Muscle layer of duodenum (tissue), 2 donors: ENCODE measurements at regions not wholly inside any gene's neighbourhood (a gene's known extent, or its start where the extent isn't known, plus 50 kb on each side); places are given as distances from the start of the nearest gene placed in this dataset.
"Not testable (repeated sequence)": the region's sequence is repeated elsewhere in the genome, so short reads cannot be mapped to it uniquely, and the experiment has no call there.

Experiments used
- H3K27ac ChIP-seq: one replicate; pipeline ENCODE4 v1.7.0; 2013; ENCODE audit warnings: mild to moderate bottlenecking, low read length
- H3K27me3 ChIP-seq: one replicate; pipeline ENCODE4 v1.7.0; 2013; ENCODE audit warnings: low read depth, mild to moderate bottlenecking, control low read depth, low read length
- H3K36me3 ChIP-seq, 2 donors: one replicate each; pipeline ENCODE4 v1.7.0; 2013; ENCODE audit warnings: low read length in 2 of 2, control low read depth in 1 of 2, mild to moderate bottlenecking in 1 of 2; ENCODE audit not compliant: insufficient read depth in 2 of 2, control insufficient read depth in 1 of 2
- H3K4me1 ChIP-seq, 2 donors: one replicate each; pipeline ENCODE4 v1.7.0; 2013; ENCODE audit warnings: low read length in 2 of 2, mild to moderate bottlenecking in 2 of 2, control low read depth in 1 of 2, moderate library complexity in 1 of 2; ENCODE audit not compliant: insufficient read depth in 2 of 2, control insufficient read depth in 1 of 2
- H3K4me3 ChIP-seq, 2 donors: one replicate each; pipeline ENCODE4 v1.7.0; 2013; ENCODE audit warnings: low read length in 2 of 2, low read depth in 1 of 2, mild to moderate bottlenecking in 1 of 2
- H3K9me3 ChIP-seq, 2 donors: one replicate each; pipeline ENCODE4 v1.7.0; 2013; ENCODE audit warnings: low read length in 2 of 2, control low read depth in 1 of 2, mild to moderate bottlenecking in 1 of 2; ENCODE audit not compliant: control insufficient read depth in 1 of 2
- donor health status: healthy.

DNA sequence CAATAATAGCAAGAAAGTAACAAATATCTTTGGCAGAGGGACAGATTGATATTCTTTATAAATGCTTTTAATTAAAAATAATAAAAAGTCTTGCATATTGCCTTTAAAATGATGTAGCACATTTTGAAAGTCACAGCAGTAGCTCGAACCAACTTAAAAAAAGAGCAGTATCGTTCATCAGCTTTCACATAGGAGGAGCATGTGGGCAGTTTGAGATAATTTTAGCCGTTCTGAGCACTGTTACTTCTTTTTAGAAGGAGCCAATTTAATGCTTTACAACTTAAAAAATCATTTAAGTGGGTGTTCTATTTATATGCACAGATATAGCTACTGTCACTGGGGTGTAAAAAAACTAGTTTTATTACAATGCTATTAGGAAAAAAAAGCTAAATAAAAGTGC lies 622.7 kb upstream of the GBE1 start:
- H3K9me3 ChIP-seq, result no peaks in the 10 kb centered on the region
- no peak overlapping the region for H3K4me3 ChIP-seq
- H3K36me3 ChIP-seq, result no peaks in the 10 kb centered on the region
- no peaks in the 10 kb centered on the region for H3K4me1 ChIP-seq
- no peaks in the 10 kb centered on the region for H3K27me3 ChIP-seq
- no peak overlapping the region for H3K27ac ChIP-seq

DNA sequence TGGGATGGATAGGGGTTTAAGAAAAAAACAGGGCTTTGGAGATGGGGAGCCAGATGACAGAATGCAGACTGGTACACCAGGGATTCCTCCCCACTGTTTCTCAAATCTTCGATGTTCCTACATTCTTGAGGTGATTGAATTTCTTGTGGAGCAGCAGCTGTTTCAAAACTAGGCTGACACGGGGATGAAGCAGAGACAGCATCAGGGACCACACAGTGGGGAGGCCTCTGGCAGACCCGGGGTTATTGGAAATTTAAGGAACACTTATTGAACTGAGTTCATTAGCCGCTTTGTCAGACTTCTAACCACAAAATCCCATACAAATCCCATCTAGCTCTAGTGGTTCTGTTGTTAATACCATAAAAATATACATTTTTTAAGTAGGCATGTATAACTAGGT lies 621.4 kb upstream of the GBE1 start:
- Histone ChIP-seq H3K27ac (no peak overlapping the region), H3K36me3 (no peaks in the 10 kb centered on the region), H3K4me3 (no peak overlapping the region), H3K9me3 (no peaks in the 10 kb centered on the region), H3K4me1 (no peaks in the 10 kb centered on the region), H3K27me3 (no peaks in the 10 kb centered on the region)

DNA sequence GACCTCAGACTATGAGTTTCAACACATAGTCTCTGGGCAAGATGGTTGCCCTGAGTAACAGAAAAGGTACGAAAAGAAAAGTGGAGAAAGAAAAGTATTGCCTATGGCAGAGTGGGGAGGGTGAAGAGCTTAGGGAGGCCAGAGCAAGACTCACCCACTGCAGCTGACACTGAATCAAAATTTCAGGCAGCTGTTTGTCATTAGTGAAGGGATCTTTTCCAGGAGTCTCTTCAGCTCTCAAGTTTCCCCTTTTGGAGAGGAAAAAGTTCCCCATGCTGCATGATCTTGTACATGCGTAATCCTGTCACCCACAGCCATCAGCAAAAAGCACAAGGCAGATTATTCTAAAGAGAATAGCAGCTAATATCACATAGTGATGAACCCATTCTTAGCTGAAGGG lies 616.9 kb upstream of the GBE1 start:
- Histone ChIP-seq H3K27ac (no peak overlapping the region), H3K4me1 (no peaks in the 10 kb centered on the region), H3K27me3 (no peaks in the 10 kb centered on the region), H3K9me3 (no peaks in the 10 kb centered on the region), H3K4me3 (no peak overlapping the region), H3K36me3 (no peaks in the 10 kb centered on the region)

DNA sequence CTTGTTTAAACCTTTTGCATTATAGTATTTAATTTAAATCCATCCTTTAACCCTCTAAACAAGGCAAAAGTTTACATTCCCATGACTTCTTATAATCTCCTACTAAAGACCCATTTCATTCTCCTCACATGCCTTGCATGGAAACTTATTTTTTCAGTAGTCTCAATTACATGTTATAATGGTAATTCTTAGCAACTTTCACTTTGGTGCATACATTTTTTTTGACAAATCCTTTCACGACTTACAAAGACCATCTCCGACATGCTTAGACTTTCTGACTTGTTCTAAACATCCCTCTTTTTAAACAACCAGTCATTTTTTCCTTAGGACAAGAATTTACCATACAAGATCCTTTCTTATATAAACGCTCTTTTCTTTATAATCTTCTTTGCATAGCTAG lies 615.4 kb upstream of the GBE1 start:
- Histone ChIP-seq H3K4me1 (no peaks in the 10 kb centered on the region), H3K27ac (no peak overlapping the region), H3K27me3 (no peaks in the 10 kb centered on the region), H3K36me3 (no peaks in the 10 kb centered on the region), H3K4me3 (no peak overlapping the region), H3K9me3 (no peaks in the 10 kb centered on the region)

- not testable (repeated sequence) for H3K9me3 ChIP-seq, H3K27me3 ChIP-seq, H3K36me3 ChIP-seq, H3K27ac ChIP-seq, H3K4me1 ChIP-seq, H3K4me3 ChIP-seq
Observed at GRCh38 chr3:82373833-82374232, 612.4 kb upstream of the GBE1 start.

- no peaks in the 10 kb centered on the region for H3K36me3 ChIP-seq
- no peaks in the 10 kb centered on the region for H3K4me1 ChIP-seq
- no peak overlapping the region for H3K4me3 ChIP-seq
- no peak overlapping the region for H3K27ac ChIP-seq
- no peaks in the 10 kb centered on the region for H3K9me3 ChIP-seq
- H3K27me3 ChIP-seq, result no peaks in the 10 kb centered on the region
Observed at GRCh38 chr3:82364827-82365226, 603.4 kb upstream of the GBE1 start.

DNA sequence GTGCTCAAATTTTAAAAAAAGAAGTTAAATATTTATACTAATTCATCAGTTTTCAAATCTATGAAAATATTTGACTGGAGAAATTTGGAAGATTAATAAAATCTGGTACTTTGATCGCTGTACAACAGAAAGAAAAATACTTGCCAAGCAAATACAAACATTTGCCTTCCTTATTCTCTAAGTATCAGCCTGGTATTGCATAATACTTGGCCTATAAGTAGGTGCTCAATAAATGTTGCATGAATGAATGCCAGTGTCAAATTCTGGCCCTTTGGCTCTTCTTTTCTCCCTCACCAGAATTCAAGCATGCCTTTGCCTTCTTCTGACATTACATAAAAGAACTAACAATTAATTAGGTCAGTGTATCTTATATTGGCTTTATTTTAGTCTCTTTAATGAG lies 601.7 kb upstream of the GBE1 start:
- Histone ChIP-seq H3K9me3 (no peaks in the 10 kb centered on the region), H3K4me1 (no peaks in the 10 kb centered on the region), H3K4me3 (no peak overlapping the region), H3K27me3 (no peaks in the 10 kb centered on the region), H3K36me3 (no peaks in the 10 kb centered on the region), H3K27ac (no peak overlapping the region)

GRCh38 chr3:82355228-82355627 lies 593.8 kb upstream of the GBE1 start:
- Histone ChIP-seq H3K27me3 (no peaks in the 10 kb centered on the region), H3K4me1 (no peaks in the 10 kb centered on the region), H3K4me3 (no peak overlapping the region), H3K27ac (no peak overlapping the region), H3K36me3 (no peaks in the 10 kb centered on the region), H3K9me3 (no peaks in the 10 kb centered on the region)

DNA sequence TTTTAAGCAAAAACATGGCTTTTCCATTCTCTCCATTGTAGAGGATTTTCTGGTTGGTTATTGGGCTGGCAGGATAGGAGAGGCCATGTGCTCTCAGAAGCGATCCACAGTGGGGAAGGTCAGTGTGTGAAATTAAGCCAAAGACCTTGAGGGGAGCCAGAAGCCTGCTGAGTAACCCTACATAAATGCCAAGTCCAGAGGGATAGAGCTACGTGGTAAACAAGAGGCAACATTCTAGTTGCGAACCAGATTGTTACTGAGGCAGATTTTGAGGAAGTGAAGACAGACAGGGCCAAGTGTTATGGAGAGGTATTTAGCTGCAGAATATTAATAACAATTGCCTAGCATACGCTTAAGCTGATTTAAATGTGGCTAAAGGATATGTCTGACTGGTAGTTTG lies 592.8 kb upstream of the GBE1 start:
- Histone ChIP-seq H3K4me3 (no peak overlapping the region), H3K4me1 (no peaks in the 10 kb centered on the region), H3K9me3 (no peaks in the 10 kb centered on the region), H3K36me3 (no peaks in the 10 kb centered on the region), H3K27me3 (no peaks in the 10 kb centered on the region), H3K27ac (no peak overlapping the region)

DNA sequence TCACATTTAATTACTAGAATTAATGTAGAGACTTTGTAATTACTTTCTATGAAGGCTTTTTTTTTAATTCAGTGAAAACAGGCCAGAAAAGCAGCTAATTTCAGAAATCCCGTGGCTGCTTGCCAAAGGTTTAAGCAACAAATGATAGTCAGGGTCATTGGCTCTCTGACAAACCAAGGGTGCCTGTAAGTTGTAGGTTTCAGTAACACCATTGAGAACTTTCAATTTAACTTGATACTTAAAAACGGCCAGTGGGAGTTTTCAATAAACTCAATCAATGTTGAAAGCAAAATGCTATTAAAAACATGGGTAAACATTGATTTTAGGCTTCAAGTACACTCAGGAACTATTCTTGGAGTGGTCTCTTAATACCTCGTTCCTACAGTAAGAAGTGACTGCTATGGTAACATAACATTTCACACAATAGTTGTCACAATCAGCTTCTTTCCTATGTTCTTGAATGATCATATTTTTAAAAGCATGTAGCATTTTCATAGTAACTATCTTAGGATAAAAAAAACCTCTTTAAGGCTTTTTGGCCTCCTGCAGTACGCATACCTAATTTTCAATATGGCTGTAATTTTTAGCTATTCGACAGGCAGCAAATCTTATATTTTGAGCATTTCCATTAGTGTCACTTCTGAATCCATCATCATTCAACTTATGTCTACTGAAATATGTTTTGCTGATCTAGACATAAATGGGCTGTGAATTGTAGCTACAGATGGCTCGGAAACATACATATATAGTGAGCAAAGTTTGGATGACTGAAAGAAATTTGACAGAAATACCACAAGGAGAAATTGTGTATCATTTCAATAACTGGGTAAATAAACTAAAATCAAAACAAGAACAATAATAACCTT lies 592.1 kb upstream of the GBE1 start:
- no peaks in the 10 kb centered on the region for H3K27me3 ChIP-seq
- no peaks in the 10 kb centered on the region for H3K9me3 ChIP-seq

GRCh38 chr3:82347585-82347984 lies 586.1 kb upstream of the GBE1 start:
- H3K9me3 ChIP-seq, result no peaks in the 10 kb centered on the region
- no peaks in the 10 kb centered on the region for H3K36me3 ChIP-seq
- H3K27me3 ChIP-seq, result no peaks in the 10 kb centered on the region
- no peaks in the 10 kb centered on the region for H3K4me1 ChIP-seq
- no peak overlapping the region for H3K4me3 ChIP-seq
- no peak overlapping the region for H3K27ac ChIP-seq

More for the DNA sequence above, 592.1 kb upstream of the GBE1 start:
- H3K4me3 ChIP-seq, result no peak overlapping the region
- H3K4me1 ChIP-seq, result no peaks in the 10 kb centered on the region
- H3K36me3 ChIP-seq, result no peaks in the 10 kb centered on the region
- no peak overlapping the region for H3K27ac ChIP-seq

DNA sequence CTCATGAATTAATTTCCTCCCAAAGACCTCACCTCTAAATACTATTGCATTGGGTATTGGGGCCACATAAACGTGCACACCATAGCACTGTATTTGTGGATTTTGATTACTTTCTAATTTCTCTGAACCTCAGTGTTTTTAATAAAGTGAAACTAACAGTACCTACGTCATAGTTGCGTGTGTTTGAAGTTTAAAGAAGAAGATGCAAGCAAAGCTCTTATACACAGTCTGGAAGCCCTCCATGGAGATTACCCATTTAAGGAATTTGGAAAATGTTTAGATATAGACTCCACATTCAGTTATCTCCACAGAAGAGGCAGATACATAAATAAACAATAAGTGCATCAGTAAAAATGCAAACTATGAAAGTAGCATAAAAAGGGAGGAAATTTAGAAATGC lies 581.1 kb upstream of the GBE1 start:
- Histone ChIP-seq H3K9me3 (no peaks in the 10 kb centered on the region), H3K4me3 (no peak overlapping the region), H3K27ac (no peak overlapping the region), H3K36me3 (no peaks in the 10 kb centered on the region), H3K4me1 (no peaks in the 10 kb centered on the region), H3K27me3 (no peaks in the 10 kb centered on the region)
